Adrenal gland (tissue), 9 donors: ENCODE measurements at regions not wholly inside any gene's neighbourhood (a gene's known extent, or its start where the extent isn't known, plus 50 kb on each side); places are given as distances from the start of the nearest gene placed in this dataset.

Source experiments
- DNase-seq, 7 donors: peaks; one replicate each; pipeline ENCODE4 v3.0.0-alpha.2; 2019 to 2020
- H3K27ac ChIP-seq, 5 donors: fragments of 200-600 bp; sonication (generic) in 4 of 5; 1 replicate in 3 of 5; 2 replicates in 2 of 5; pipeline versions ENCODE4 v1.5.1 to v1.8.0; 2016 to 2020; ENCODE audit warnings: mild to moderate bottlenecking in 1 of 5
- H3K27me3 ChIP-seq: fragments of 200-600 bp; 2 replicates; pipeline ENCODE4 v1.8.0; 2021
- H3K36me3 ChIP-seq, 2 donors: fragments of 200-600 bp; replicated peaks in 1 of 2; 1 replicate in 1 of 2; 2 replicates in 1 of 2; pipeline versions ENCODE4 v1.5.1 to v1.8.0; 2018 to 2022
- H3K4me1 ChIP-seq, 2 donors: fragments of 200-600 bp; replicated peaks in 1 of 2; 1 replicate in 1 of 2; 2 replicates in 1 of 2; pipeline versions ENCODE4 v1.5.1 to v1.8.0; 2018 to 2021
- H3K4me3 ChIP-seq, 4 donors: fragments of 200-600 bp; sonication (generic) in 3 of 4; one replicate each; pipeline ENCODE4 v1.5.1; 2016 to 2018
- H3K9me3 ChIP-seq, 3 donors: fragments of 200-600 bp; sonication (generic) in 1 of 3; replicated peaks in 1 of 3; 1 replicate in 2 of 3; 2 replicates in 1 of 3; pipeline versions ENCODE4 v1.5.1 to v1.8.0; 2016 to 2021
- CTCF ChIP-seq, 6 experiments: fragments of 450-650 bp in 4 of 6; fragments of 200-600 bp in 2 of 6; sonication (generic) in 1 of 6; IDR thresholded peaks; 1 replicate in 5 of 6; 2 replicates in 1 of 6; pipeline versions ENCODE4 v1.5.1 to v1.8.0; 2016 to 2021; ENCODE audit warnings: antibody characterized with exemption in 6 of 6, mild to moderate bottlenecking in 2 of 6, moderate library complexity in 1 of 6
- POLR2A ChIP-seq, 2 donors: fragments of 450-650 bp; IDR thresholded peaks; one replicate each; pipeline ENCODE4 v1.6.1; 2017; ENCODE audit warnings: antibody characterized with exemption in 2 of 2, mild to moderate bottlenecking in 2 of 2, moderate library complexity in 1 of 2
- WGBS, 4 donors: extraction: QIAGEN DNeasy Blood & Tissue Kit in 2 of 4; methylation state at CpG; one replicate each; pipeline versions ENCODE4 v1.1.5 to v1.1.7; 2013 to 2017; 5-methylcytosine and 5-hydroxymethylcytosine counted together
- intact Hi-C, 2 donors: fragments of 100-400 bp; cut with DNase I; formaldehyde crosslinking; loops; one replicate each; pipeline versions ENCODE4 v1.14.1 to v1.15.0; 2022 to 2023
- donor health status: healthy with polysubstance abuse.
- donor health status: Bipolar disorder and iron deficiency.
- donor health status: DM: yes; HTN: yes; CAD: no.
- donor health status: DM: no; HTN: no; CAD: no.
- donor health status: DM: no; HTN: no; CAD: no.

- Histone ChIP-seq H3K4me3 (no peak overlapping the region), H3K4me1 (no peaks in the 10 kb centered on the region), H3K36me3 (no peaks in the 10 kb centered on the region), H3K27me3 (no peaks in the 10 kb centered on the region), H3K9me3 (no peaks in the 10 kb centered on the region), H3K27ac (no peak overlapping the region)
- TF ChIP-seq CTCF (IDR thresholded peaks at IDR 0.05) (no peak), POLR2A (IDR thresholded peaks at IDR 0.05) (no peak)
- no peak for DNase-seq
- intact Hi-C loops = no loop called here
These were observed 586.9 kb upstream of the SGO1 start for GRCh38 chr3:20772869-20773268.

- WGBS, 4 donors = 20 to 36% (median 27%) methylated on average over 4 of the region's 4 CpGs
- H3K9me3 ChIP-seq = no peaks in the 10 kb centered on the region
- intact Hi-C loops = no loop called here
- no peak overlapping the region for H3K4me3 ChIP-seq
- TF ChIP-seq POLR2A (IDR thresholded peaks at IDR 0.05) (no peak), CTCF (IDR thresholded peaks at IDR 0.05) (no peak)
- H3K36me3 ChIP-seq = no peaks in the 10 kb centered on the region
- H3K27ac ChIP-seq = no peak overlapping the region
- H3K27me3 ChIP-seq = no peaks in the 10 kb centered on the region
- no peak for DNase-seq
- H3K4me1 ChIP-seq = no peaks in the 10 kb centered on the region
These were observed 583.4 kb upstream of the SGO1 start for GRCh38 chr3:20769430-20769829.

GRCh38 chr3:20760981-20761380 is 575.0 kb upstream of the SGO1 start:
- no peak overlapping the region for H3K4me3 ChIP-seq
- no peaks in the 10 kb centered on the region for H3K9me3 ChIP-seq
- TF ChIP-seq POLR2A (IDR thresholded peaks at IDR 0.05) = no peak
- DNase-seq = no peak
- no peak overlapping the region for H3K27ac ChIP-seq
- intact Hi-C loops = no loop called here
- H3K27me3 ChIP-seq = no peaks in the 10 kb centered on the region
- no peaks in the 10 kb centered on the region for H3K36me3 ChIP-seq
- no peaks in the 10 kb centered on the region for H3K4me1 ChIP-seq

- Histone ChIP-seq H3K27me3 (no peaks in the 10 kb centered on the region), H3K36me3 (no peaks in the 10 kb centered on the region), H3K4me1 (no peaks in the 10 kb centered on the region), H3K4me3 (no peak overlapping the region), H3K27ac (no peak overlapping the region), H3K9me3 (peaks cover 0 to 5% (median 0%) of the 10 kb centered on the region in 3 donors)
- TF ChIP-seq POLR2A (IDR thresholded peaks at IDR 0.05) (no peak), CTCF (IDR thresholded peaks at IDR 0.05) (no peak)
- no peak for DNase-seq
- intact Hi-C loops = no loop called here
- WGBS, 4 donors = 57 to 74% (median 63%) methylated on average over 1 of the region's 1 CpG
These were observed 566.4 kb upstream of the SGO1 start for GRCh38 chr3:20752416-20752815.

- DNase-seq = no peak
- TF ChIP-seq CTCF (IDR thresholded peaks at IDR 0.05) (no peak), POLR2A (IDR thresholded peaks at IDR 0.05) (no peak)
- Histone ChIP-seq H3K9me3 (peaks cover 0 to 5% (median 0%) of the 10 kb centered on the region in 3 donors), H3K27me3 (no peaks in the 10 kb centered on the region), H3K4me3 (no peak overlapping the region), H3K36me3 (no peaks in the 10 kb centered on the region), H3K4me1 (no peaks in the 10 kb centered on the region), H3K27ac (no peak overlapping the region)
- 53 to 68% (median 62%) methylated on average over 4 of the region's 4 CpGs for WGBS, 4 donors
- intact Hi-C loops = no loop called here
These were observed 565.3 kb upstream of the SGO1 start for GRCh38 chr3:20751296-20751695.
